Suprapubic skin (tissue), 4 donors: ENCODE measurements at regions not wholly inside any gene's neighbourhood (a gene's known extent, or its start where the extent isn't known, plus 50 kb on each side); places are given as distances from the start of the nearest gene placed in this dataset.

ENCODE experiments used
- CTCF ChIP-seq, 2 donors: fragments of 200-600 bp in 1 of 2; fragments of 450-650 bp in 1 of 2; sonication (generic) in 1 of 2; IDR thresholded peaks; one replicate each; pipeline ENCODE4 v1.5.1; 2016 to 2019; ENCODE audit warnings: antibody characterized with exemption in 2 of 2, mild to moderate bottlenecking in 1 of 2, moderate library complexity in 1 of 2
- EP300 ChIP-seq: sonication (generic); formaldehyde crosslinking; IDR thresholded peaks from one replicate; pipeline ENCODE4 v1.6.1; 2017; ENCODE audit warnings: antibody characterized with exemption
- POLR2AphosphoS5 ChIP-seq, 3 donors: sonication (generic); formaldehyde crosslinking; IDR thresholded peaks; one replicate each; pipeline ENCODE4 v1.6.1; 2017; ENCODE audit warnings: antibody characterized with exemption in 3 of 3

GRCh38 chr3:147507638-147508286, 98.6 kb downstream of the ZIC1 start:
- TF ChIP-seq EP300 (no peak), POLR2AphosphoS5 (IDR thresholded peaks at IDR 0.05) (no peak), CTCF (IDR thresholded peaks at IDR 0.05) (no peak)
